ENCODE measurements at regions not wholly inside any gene's neighbourhood (a gene's known extent, or its start where the extent isn't known, plus 50 kb on each side); places are given as distances from the start of the nearest gene placed in this dataset.

- H3K4me3 ChIP-seq: no peak overlapping the region
These were observed 91.6 kb downstream of the RHOB start for GRCh38 chr2:20538308-20539132.

GRCh38 chr2:20539133-20539719 lies 92.4 kb downstream of the RHOB start:
- Histone ChIP-seq H3K4me3 (no peak overlapping the region), H3K27ac (peak overlapping the region in 6 of 21 experiments; percentile 22 to 81 (median 70))

More at GRCh38 chr2:20538308-20539132, 91.6 kb downstream of the RHOB start:
- H3K27ac ChIP-seq: peak overlapping the region in 2 of 21 experiments; percentile 20 to 81

- H3K4me3 ChIP-seq: no peak overlapping the region
- H3K27ac ChIP-seq: peak overlapping the region in 9 of 21 experiments; percentile 4 to 81 (median 66)
These were observed 93.1 kb downstream of the RHOB start for GRCh38 chr2:20539776-20540586.

- peak overlapping the region in 8 of 21 experiments; percentile 4 to 81 (median 62) for H3K27ac ChIP-seq
- no peak overlapping the region for H3K4me3 ChIP-seq
These were observed 93.9 kb downstream of the RHOB start for GRCh38 chr2:20540587-20541293.

- no peak overlapping the region for H3K27ac ChIP-seq
- H3K4me3 ChIP-seq: no peak overlapping the region
These were observed 94.4 kb downstream of the RHOB start for GRCh38 chr2:20541294-20541640.

GRCh38 chr2:20541651-20542050 lies 94.8 kb downstream of the RHOB start:
- no peak overlapping the region for H3K4me3 ChIP-seq

GRCh38 chr2:20542269-20542668 lies 95.4 kb downstream of the RHOB start:
- no peak overlapping the region for H3K27ac ChIP-seq
- no peak overlapping the region for H3K4me3 ChIP-seq

More at GRCh38 chr2:20541651-20542050, 94.8 kb downstream of the RHOB start:
- H3K27ac ChIP-seq: no peak overlapping the region

GRCh38 chr2:20542746-20543468 lies 96.0 kb downstream of the RHOB start:
- H3K27ac ChIP-seq: no peak overlapping the region
- H3K4me3 ChIP-seq: no peak overlapping the region

GRCh38 chr2:20543469-20544152 lies 96.7 kb downstream of the RHOB start:
- Histone ChIP-seq H3K4me3 (no peak overlapping the region), H3K27ac (no peak overlapping the region)

- no peak overlapping the region for H3K4me3 ChIP-seq
- no peak overlapping the region for H3K27ac ChIP-seq
These were observed 97.4 kb downstream of the RHOB start for GRCh38 chr2:20544153-20544747.

GRCh38 chr2:20549144-20549543 lies 101.8 kb downstream of the HS1BP3 start:
- Histone ChIP-seq H3K27ac (no peak overlapping the region), H3K4me3 (no peak overlapping the region)

- Histone ChIP-seq H3K4me3 (no peak overlapping the region), H3K27ac (no peak overlapping the region)
These were observed 101.1 kb downstream of the HS1BP3 start for GRCh38 chr2:20549691-20550348.

GRCh38 chr2:20551260-20551944 lies 99.5 kb downstream of the HS1BP3 start:
- no peak overlapping the region for H3K4me3 ChIP-seq
- peak overlapping the region in 2 of 21 experiments; percentile 13 to 17 for H3K27ac ChIP-seq

- no peak overlapping the region for H3K4me3 ChIP-seq
- H3K27ac ChIP-seq: peak overlapping the region in 1 of 21 experiments; percentile 17
These were observed 99.0 kb downstream of the HS1BP3 start for GRCh38 chr2:20551945-20552328.

GRCh38 chr2:20552847-20553246 lies 98.1 kb downstream of the HS1BP3 start:
- no peak overlapping the region for H3K4me3 ChIP-seq

GRCh38 chr2:20553580-20553979 lies 97.3 kb downstream of the HS1BP3 start:
- Histone ChIP-seq H3K4me3 (no peak overlapping the region), H3K27ac (no peak overlapping the region)

More at GRCh38 chr2:20552847-20553246, 98.1 kb downstream of the HS1BP3 start:
- no peak overlapping the region for H3K27ac ChIP-seq

GRCh38 chr2:20555954-20556353 lies 94.9 kb downstream of the HS1BP3 start:
- Histone ChIP-seq H3K4me3 (no peak overlapping the region), H3K27ac (no peak overlapping the region)
